RKO (cell line): ENCODE measurements at regions not wholly inside any gene's neighbourhood (a gene's known extent, or its start where the extent isn't known, plus 50 kb on each side); places are given as distances from the start of the nearest gene placed in this dataset.
A peak's percentile ranks its signal among the peaks of the same experiment; 100 is the strongest.

Experiments used
- DNase-seq: peaks from one replicate; pipeline ENCODE4 v3.0.0-alpha.2; 2016; ENCODE audit warnings: low spot score

GRCh38 chr2:221677688-221678087 is 105.6 kb upstream of the EPHA4 start:
- no peak for DNase-seq

GRCh38 chr2:221676566-221677172 is 104.6 kb upstream of the EPHA4 start:
- no peak for DNase-seq

GRCh38 chr2:221675201-221675908 is 103.3 kb upstream of the EPHA4 start:
- DNase-seq = no peak

- DNase-seq = no peak
These were observed 102.3 kb upstream of the EPHA4 start for GRCh38 chr2:221674446-221674845.

GRCh38 chr2:221673248-221673647 is 101.1 kb upstream of the EPHA4 start:
- peak; percentile 0 for DNase-seq

GRCh38 chr2:221671515-221671914 is 99.4 kb upstream of the EPHA4 start:
- no peak for DNase-seq

- DNase-seq = no peak
These were observed 90.7 kb upstream of the EPHA4 start for GRCh38 chr2:221662689-221663391.

- no peak for DNase-seq
These were observed 85.7 kb upstream of the EPHA4 start for GRCh38 chr2:221657806-221658205.

- DNase-seq = no peak
These were observed 83.2 kb upstream of the EPHA4 start for GRCh38 chr2:221655300-221655699.

- DNase-seq = no peak
These were observed 81.1 kb upstream of the EPHA4 start for GRCh38 chr2:221653182-221653581.

GRCh38 chr2:221649051-221649775 is 77.1 kb upstream of the EPHA4 start:
- DNase-seq = no peak

GRCh38 chr2:221642447-221642846 is 70.3 kb upstream of the EPHA4 start:
- DNase-seq = no peak

GRCh38 chr2:221641181-221641871 is 69.2 kb upstream of the EPHA4 start:
- DNase-seq = no peak

GRCh38 chr2:221640686-221641085 is 68.6 kb upstream of the EPHA4 start:
- DNase-seq = no peak

- DNase-seq = no peak
These were observed 65.7 kb upstream of the EPHA4 start for GRCh38 chr2:221637851-221638250.

- DNase-seq = no peak
These were observed 63.8 kb upstream of the EPHA4 start for GRCh38 chr2:221635949-221636348.

- DNase-seq = peak; percentile 30
These were observed 57.4 kb upstream of the EPHA4 start for GRCh38 chr2:221629468-221629867.

GRCh38 chr2:221624475-221624874 is 52.4 kb upstream of the EPHA4 start:
- no peak for DNase-seq
